OCI-LY1 (cell line): ENCODE measurements at regions not wholly inside any gene's neighbourhood (a gene's known extent, or its start where the extent isn't known, plus 50 kb on each side); places are given as distances from the start of the nearest gene placed in this dataset.

ENCODE experiments used
- H2AFZ ChIP-seq: fragments of 200-600 bp; sonication (generic), shearing (Covaris generic); 2 replicates; pipeline ENCODE4 v1.6.0; 2014; ENCODE audit warnings: antibody characterized with exemption, mild to moderate bottlenecking, low read length
- H3F3A ChIP-seq: fragments of 200-600 bp; sonication (generic), shearing (Covaris generic); 2 replicates; pipeline ENCODE4 v1.6.0; 2014; ENCODE audit warnings: mild to moderate bottlenecking, antibody characterized with exemption, low read length, moderate library complexity; ENCODE audit not compliant: insufficient read depth
- H3K27ac ChIP-seq: fragments of 200-600 bp; sonication (generic); 2 replicates; pipeline ENCODE4 v1.5.1; 2014; ENCODE audit warnings: low read length, mixed run types, mild to moderate bottlenecking, low read depth; ENCODE audit not compliant: poor library complexity, severe bottlenecking
- H3K27me3 ChIP-seq: fragments of 200-600 bp; sonication (generic); 2 replicates; pipeline ENCODE4 v1.6.0; 2014; ENCODE audit warnings: antibody characterized with exemption, mild to moderate bottlenecking, low read length, moderate library complexity; ENCODE audit not compliant: insufficient read depth
- H3K36me3 ChIP-seq: fragments of 200-600 bp; sonication (generic); 2 replicates; pipeline ENCODE4 v1.6.1; 2014; ENCODE audit warnings: mild to moderate bottlenecking, antibody characterized with exemption, low read length, moderate library complexity, mixed read lengths; ENCODE audit not compliant: insufficient read depth
- H3K4me1 ChIP-seq: fragments of 200-600 bp; sonication (generic); 2 replicates; pipeline ENCODE4 v1.5.1; 2014; ENCODE audit warnings: mild to moderate bottlenecking, low read length, moderate library complexity; ENCODE audit not compliant: insufficient read depth, severe bottlenecking
- H3K4me2 ChIP-seq: fragments of 200-600 bp; sonication (generic), shearing (Covaris generic); 2 replicates; pipeline ENCODE4 v1.6.1; 2014; ENCODE audit warnings: low read length
- H3K4me3 ChIP-seq: fragments of 200-600 bp; sonication (generic); 2 replicates; pipeline ENCODE4 v1.5.1; 2014; ENCODE audit warnings: low read length, low read depth, mild to moderate bottlenecking, mixed read lengths; ENCODE audit not compliant: poor library complexity, severe bottlenecking
- H3K79me2 ChIP-seq: fragments of 200-600 bp; shearing (Covaris generic); 2 replicates; pipeline ENCODE4 v1.6.1; 2016; ENCODE audit warnings: mixed run types, low read length, mixed read lengths; ENCODE audit not compliant: insufficient read depth
- H3K9ac ChIP-seq: fragments of 200-600 bp; sonication (generic), shearing (Covaris generic); 2 replicates; pipeline ENCODE4 v1.6.1; 2014; ENCODE audit warnings: mild to moderate bottlenecking, low read length, mixed read lengths
- H3K9me2 ChIP-seq: fragments of 200-600 bp; sonication (generic), shearing (Covaris generic); 2 replicates; pipeline ENCODE4 v1.6.1; 2014; ENCODE audit warnings: low read depth, mild to moderate bottlenecking, low read length, mixed read lengths
- H3K9me3 ChIP-seq: fragments of 200-600 bp; shearing (Covaris generic); 2 replicates; pipeline ENCODE4 v1.6.1; 2014; ENCODE audit warnings: low read length, mixed read lengths
- H4K20me1 ChIP-seq: fragments of 200-600 bp; sonication (generic), shearing (Covaris generic); 2 replicates; pipeline ENCODE4 v1.6.0; 2016; ENCODE audit warnings: mild to moderate bottlenecking, low read length; ENCODE audit not compliant: insufficient read depth
- EZH2 ChIP-seq: fragments of 200-600 bp; sonication (generic), shearing (Covaris generic); IDR thresholded peaks from 2 replicates; pipeline ENCODE4 v1.8.0; 2017; ENCODE audit warnings: borderline replicate concordance, mixed run types, mild to moderate bottlenecking, antibody characterized with exemption, low read length, moderate library complexity, mixed read lengths
- TF ChIP-seq, protein P1 (sequence below): fragments of 200-600 bp; sonication (generic), shearing (Covaris generic); IDR thresholded peaks from 2 replicates; pipeline ENCODE4 v1.5.1; 2017; ENCODE audit warnings: mild to moderate bottlenecking, antibody characterized with exemption, low read length, moderate library complexity, mixed read lengths

DNA sequence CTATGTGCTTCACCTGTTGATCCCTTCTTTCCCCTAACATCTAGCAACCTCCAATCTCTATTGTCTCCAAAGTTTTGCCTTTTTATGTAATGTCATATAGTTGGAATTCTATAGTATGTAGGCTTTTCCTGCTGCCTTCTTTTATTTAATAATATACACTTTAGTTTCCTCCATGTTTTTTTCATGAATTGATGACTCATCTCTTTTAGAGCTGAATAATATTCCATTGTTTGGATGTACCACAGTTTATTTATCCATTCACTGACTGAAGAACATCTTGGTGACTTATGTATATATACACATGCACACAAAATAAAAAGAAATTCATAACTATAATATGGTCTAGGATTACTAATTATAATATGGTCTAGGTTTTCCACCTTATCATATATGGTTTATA is 1314.2 kb downstream of the OTOL1 start:
- H3K27me3 ChIP-seq: no peaks in the 10 kb centered on the region
- H2AFZ ChIP-seq: no peak overlapping the region
- H3F3A ChIP-seq: no peaks in the 10 kb centered on the region
- no peak overlapping the region for H3K4me2 ChIP-seq
- H3K27ac ChIP-seq: no peak overlapping the region
- no peaks in the 10 kb centered on the region for H3K9me3 ChIP-seq
- H3K79me2 ChIP-seq: no peaks in the 10 kb centered on the region
- TF ChIP-seq EZH2: no peak
- TF ChIP-seq, protein P1, sequence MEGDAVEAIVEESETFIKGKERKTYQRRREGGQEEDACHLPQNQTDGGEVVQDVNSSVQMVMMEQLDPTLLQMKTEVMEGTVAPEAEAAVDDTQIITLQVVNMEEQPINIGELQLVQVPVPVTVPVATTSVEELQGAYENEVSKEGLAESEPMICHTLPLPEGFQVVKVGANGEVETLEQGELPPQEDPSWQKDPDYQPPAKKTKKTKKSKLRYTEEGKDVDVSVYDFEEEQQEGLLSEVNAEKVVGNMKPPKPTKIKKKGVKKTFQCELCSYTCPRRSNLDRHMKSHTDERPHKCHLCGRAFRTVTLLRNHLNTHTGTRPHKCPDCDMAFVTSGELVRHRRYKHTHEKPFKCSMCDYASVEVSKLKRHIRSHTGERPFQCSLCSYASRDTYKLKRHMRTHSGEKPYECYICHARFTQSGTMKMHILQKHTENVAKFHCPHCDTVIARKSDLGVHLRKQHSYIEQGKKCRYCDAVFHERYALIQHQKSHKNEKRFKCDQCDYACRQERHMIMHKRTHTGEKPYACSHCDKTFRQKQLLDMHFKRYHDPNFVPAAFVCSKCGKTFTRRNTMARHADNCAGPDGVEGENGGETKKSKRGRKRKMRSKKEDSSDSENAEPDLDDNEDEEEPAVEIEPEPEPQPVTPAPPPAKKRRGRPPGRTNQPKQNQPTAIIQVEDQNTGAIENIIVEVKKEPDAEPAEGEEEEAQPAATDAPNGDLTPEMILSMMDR: no peak
- no peak overlapping the region for H3K4me3 ChIP-seq
- H3K9me2 ChIP-seq: no peaks in the 10 kb centered on the region
- H3K36me3 ChIP-seq: no peaks in the 10 kb centered on the region
- H3K9ac ChIP-seq: no peak overlapping the region
- no peaks in the 10 kb centered on the region for H3K4me1 ChIP-seq
- H4K20me1 ChIP-seq: no peaks in the 10 kb centered on the region

DNA sequence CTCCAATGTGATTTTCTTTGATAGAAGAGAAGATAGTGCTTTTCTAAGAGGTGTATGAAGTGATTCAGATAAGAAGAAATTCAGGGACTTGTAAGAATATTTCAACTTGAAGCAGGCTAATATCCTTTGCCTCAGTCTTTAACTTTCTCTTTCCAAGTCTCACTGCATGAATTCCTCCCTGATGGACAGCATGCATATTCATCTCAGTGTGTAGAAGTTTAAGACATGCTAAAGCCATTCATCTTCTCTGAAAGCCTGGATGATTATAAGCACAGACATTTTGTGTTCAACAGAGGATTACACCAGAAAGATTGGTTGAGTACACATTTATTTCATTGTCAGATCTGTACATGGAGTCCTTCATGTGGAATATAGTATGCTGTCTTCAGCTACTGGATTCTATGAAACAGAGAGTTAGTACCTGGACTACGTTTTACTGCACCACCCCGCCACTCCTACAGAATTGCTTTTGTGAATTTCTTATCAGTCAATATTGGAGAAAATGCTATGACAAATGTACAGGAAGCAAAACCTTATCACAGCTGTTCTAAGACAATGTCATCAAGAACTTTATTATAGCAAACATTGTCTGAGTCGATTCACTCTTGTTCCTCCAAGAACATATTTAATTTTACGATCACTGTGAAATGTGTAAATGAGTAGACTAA is 1346.1 kb downstream of the OTOL1 start:
- no peaks in the 10 kb centered on the region for H3K9me2 ChIP-seq
- no peak overlapping the region for H3K27ac ChIP-seq
- H2AFZ ChIP-seq: no peak overlapping the region
- no peak overlapping the region for H3K9ac ChIP-seq
- H3F3A ChIP-seq: no peaks in the 10 kb centered on the region
- no peaks in the 10 kb centered on the region for H3K9me3 ChIP-seq
- H3K27me3 ChIP-seq: no peaks in the 10 kb centered on the region
- no peaks in the 10 kb centered on the region for H3K79me2 ChIP-seq
- H3K4me3 ChIP-seq: no peak overlapping the region
- H3K36me3 ChIP-seq: no peaks in the 10 kb centered on the region
- no peaks in the 10 kb centered on the region for H4K20me1 ChIP-seq
- H3K4me2 ChIP-seq: no peak overlapping the region
- H3K4me1 ChIP-seq: no peaks in the 10 kb centered on the region
- TF ChIP-seq, protein P1: no peak

GRCh38 chr3:162845918-162846317 is 1349.3 kb downstream of the OTOL1 start:
- no peaks in the 10 kb centered on the region for H3K36me3 ChIP-seq
- H3K4me1 ChIP-seq: no peaks in the 10 kb centered on the region
- H2AFZ ChIP-seq: no peak overlapping the region
- H3K27ac ChIP-seq: no peak overlapping the region
- TF ChIP-seq EZH2: no peak
- TF ChIP-seq, protein P1: no peak
- no peaks in the 10 kb centered on the region for H3K27me3 ChIP-seq
- H3F3A ChIP-seq: no peaks in the 10 kb centered on the region
- no peaks in the 10 kb centered on the region for H3K9me3 ChIP-seq
- no peak overlapping the region for H3K4me2 ChIP-seq
- no peak overlapping the region for H3K9ac ChIP-seq
- H4K20me1 ChIP-seq: no peaks in the 10 kb centered on the region
- no peaks in the 10 kb centered on the region for H3K79me2 ChIP-seq
- no peak overlapping the region for H3K4me3 ChIP-seq
- H3K9me2 ChIP-seq: no peaks in the 10 kb centered on the region
